ENCODE measurements at regions not wholly inside any gene's neighbourhood (a gene's known extent, or its start where the extent isn't known, plus 50 kb on each side); places are given as distances from the start of the nearest gene placed in this dataset.
A peak's percentile ranks its signal among the peaks of the same experiment; 100 is the strongest.

DNA sequence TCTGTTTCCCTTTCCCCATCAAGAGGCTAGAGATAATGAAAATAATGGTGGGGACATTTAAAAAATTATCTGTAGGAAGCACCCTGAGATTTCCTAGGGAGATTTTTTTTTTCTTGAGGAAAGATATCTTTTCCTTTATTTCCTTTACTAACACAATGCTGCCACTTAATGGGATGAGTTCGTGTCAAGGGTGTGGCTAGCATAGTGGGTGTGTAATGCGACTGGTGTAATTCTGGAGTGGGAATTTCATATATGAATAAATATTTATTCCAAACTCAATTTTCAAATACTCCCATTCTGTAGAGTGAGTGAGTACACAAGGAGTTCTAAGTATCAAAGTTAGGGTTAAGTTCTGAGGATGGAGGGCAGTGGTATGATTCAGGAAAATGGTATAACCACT lies 66.1 kb upstream of the GALNT15 start:
- DNase-seq (ENCODE audit: low read depth) = no peak

DNA sequence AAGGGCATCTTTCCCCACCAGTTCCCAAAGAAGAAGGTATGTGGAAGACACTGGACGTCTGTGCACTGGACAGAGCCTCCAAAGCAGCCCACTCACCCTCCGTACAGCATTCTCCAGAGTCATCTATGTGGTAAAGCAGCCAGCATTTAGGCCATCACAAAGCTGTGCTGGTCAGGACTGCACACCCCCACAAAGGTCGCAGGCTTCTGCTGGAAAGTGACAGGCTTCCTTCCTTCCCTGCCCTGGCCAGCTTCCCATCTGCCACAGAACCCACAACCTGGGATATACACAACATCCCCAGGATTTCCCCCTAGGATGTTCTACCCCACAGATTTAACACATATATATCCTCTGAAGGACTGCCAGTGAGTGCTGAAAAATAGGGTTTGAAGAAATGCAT lies 64.6 kb upstream of the GALNT15 start:
- no peak for DNase-seq (ENCODE audit: low read depth)

DNA sequence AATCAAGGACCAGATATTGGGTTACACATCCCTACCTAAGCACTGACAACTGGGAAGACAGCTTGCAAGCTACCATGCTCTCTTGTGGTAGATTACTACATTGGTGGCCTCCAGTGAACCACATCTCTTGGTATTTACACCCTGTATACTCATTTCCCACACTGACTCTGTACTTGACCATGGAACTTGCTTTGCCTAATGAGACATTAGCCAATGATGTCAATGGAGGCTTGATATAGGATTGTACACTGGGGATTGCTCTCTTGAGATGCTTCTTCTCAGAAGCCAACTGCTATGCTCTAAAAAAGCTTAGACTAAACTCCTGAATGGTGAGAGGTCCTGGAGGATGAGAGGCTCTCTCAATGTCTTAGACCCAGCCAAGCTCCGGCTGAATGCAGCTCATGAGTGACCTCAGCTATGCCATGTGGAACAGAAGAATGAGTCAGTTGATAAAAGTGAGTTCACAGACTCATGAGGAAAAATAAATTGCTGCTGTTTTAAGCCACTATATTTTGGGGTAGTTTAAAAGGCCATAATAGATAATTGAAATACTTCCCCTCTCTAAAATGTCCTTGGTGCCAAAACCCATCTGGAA lies 61.5 kb upstream of the GALNT15 start:
- DNase-seq (ENCODE audit: low read depth) = peak; percentile 63

DNA sequence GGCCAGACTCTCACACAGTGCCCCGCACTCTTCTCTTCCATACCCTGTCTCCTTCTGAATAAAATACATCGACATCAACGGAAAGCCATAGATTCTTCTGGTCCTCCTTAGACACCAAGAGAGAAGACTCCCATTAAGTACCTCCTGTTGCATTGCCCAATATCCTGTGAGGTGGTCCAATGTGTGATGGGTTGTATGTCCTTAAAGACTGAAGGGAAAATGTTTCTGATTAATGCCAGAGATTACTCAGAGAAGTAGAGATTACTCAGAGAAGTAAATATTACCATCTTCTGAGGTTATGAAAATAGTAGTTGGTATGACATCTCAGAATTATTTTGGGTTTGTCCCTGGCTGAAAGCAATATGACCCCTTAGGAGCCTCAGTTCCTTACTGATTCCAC lies 60.8 kb upstream of the GALNT15 start:
- peak; percentile 60 for DNase-seq (ENCODE audit: low read depth)

- no peak for DNase-seq (ENCODE audit: low read depth)
Observed at GRCh38 chr3:16114429-16114828, 60.1 kb upstream of the GALNT15 start.

DNA sequence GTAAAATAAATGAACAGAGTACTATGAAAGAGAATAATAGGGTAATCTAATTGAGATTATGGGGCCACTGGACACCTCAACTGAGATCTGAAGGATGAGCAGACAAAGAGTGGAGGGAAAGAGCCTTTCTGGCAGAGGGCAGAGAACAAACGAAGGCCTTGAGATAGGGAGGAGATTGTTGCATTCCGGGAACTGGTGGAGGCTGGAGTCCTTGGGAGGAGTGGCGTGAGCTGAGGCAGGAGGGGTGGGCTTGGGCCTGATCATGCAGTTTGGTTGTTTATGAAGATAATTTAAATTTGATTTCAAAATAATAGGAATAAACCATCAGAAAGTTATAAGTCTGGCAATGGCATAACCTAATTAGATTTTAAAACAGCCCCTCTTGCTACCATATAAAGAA lies 59.5 kb upstream of the GALNT15 start:
- no peak for DNase-seq (ENCODE audit: low read depth)

DNA sequence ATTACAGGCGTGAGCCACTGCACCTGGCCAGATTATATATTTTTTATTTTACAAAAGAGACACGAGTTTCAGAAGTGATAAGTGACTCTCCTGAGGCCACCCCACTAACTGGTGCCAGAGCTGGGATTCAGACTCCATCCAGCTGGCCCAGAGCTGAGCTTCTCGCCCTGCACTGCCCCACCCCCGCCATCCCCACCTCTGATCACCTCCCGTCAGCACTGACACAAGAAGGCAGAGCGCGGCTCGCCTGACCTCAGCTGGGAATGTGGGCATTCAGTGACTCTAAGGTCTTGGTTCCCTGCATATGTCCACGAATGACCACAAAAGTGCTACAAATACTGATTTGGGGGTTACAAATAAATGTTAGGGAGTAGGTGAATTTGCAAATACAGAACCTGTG lies 56.1 kb upstream of the GALNT15 start:
- DNase-seq (ENCODE audit: low read depth) = no peak

DNA sequence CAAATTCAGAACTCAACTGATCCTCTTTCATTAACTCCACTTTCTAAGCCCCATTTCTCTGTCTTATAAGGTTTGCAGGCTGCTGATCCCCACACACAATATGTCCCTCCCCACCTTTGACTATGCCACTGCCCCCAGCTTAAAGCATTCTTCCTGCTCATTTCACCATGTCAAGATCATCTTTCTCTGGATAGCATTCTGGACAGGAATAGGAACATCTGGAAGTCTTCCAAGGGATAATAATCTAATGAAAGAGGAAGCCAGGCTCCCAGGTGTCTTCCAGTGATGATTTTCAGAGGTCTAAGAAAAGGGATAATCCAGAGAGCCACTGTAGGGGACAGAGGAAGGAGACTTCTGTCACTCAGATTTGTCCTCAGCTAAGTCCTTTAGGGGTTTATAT lies 54.6 kb upstream of the GALNT15 start:
- no peak for DNase-seq (ENCODE audit: low read depth)

- DNase-seq (ENCODE audit: low read depth) = no peak
Observed at GRCh38 chr3:16121391-16121790, 53.1 kb upstream of the GALNT15 start.

GRCh38 chr3:16122155-16122554 lies 52.3 kb upstream of the GALNT15 start:
- DNase-seq (ENCODE audit: low read depth) = no peak

DNA sequence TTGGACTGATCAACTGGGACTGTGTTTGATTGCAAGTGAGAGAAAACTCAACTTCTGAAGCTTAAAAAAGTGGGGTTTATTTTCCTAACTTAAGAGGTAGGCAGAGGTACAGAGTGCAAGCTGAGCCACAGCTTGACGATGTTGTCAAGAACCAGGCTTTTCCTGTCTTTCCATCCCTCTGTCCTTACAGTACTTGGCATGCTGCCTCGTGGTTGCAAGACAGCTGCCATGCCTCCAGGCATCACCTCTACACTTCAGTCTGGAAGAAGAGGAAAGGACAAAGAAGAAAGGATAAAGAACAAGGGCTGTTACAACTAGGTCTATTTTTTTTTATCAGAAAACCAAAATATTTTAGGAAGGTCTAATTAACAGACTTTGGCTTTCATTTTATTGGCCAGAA lies 51.8 kb upstream of the GALNT15 start:
- DNase-seq (ENCODE audit: low read depth) = peak; percentile 40

DNA sequence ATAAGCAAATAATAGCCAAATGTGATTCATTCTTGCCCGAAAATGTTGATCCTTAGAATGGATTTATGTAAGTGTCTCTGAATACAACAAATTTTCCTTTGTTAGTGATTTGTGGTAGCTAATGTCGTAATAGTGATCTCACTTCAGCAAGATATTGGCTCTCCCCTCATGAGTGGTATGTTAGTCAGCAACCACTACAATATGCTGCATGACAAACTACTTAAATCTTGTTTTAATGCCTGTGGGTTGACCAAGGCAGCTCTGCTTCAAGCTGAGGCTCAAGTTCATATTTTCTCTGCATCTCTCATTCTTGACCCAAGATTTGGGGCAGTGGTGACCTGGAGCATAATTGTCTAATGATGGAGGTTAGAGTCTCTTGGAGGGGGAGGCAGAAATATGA lies 49.8 kb upstream of the GALNT15 start:
- DNase-seq (ENCODE audit: low read depth) = peak; percentile 96

All from LHCN-M2 (cell line).